Effector CD8-positive, alpha-beta T cell (primary cell): ENCODE measurements at regions not wholly inside any gene's neighbourhood (a gene's known extent, or its start where the extent isn't known, plus 50 kb on each side); places are given as distances from the start of the nearest gene placed in this dataset.
A peak's percentile ranks its signal among the peaks of the same experiment; 100 is the strongest.
"Not testable (repeated sequence)": the region's sequence is repeated elsewhere in the genome, so short reads cannot be mapped to it uniquely, and the experiment has no call there.

Experiments used
- DNase-seq: peaks from one replicate; lab custom pipeline; 2025; lab: John Stamatoyannopoulos, UW

DNA sequence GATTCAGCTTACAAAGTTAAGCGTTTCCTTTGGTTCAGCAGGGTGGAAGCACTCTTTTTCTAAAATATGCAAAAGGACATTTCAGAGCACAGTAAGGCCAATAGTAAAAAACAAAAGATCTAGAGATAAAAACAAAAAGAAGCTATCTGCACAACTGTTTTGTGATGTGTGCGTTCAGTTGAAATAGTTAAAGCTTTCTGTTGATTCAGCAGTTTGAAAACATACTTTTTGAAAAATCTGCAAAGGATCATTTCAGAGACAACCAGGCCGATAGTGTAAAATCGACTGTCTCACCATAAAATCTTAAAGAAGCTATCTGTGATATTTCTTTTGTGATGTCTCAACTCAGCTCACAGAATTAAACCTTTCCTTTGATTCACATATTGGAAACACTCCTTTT is 300.0 kb upstream of the ALG10B start:
- DNase-seq: no peak

DNA sequence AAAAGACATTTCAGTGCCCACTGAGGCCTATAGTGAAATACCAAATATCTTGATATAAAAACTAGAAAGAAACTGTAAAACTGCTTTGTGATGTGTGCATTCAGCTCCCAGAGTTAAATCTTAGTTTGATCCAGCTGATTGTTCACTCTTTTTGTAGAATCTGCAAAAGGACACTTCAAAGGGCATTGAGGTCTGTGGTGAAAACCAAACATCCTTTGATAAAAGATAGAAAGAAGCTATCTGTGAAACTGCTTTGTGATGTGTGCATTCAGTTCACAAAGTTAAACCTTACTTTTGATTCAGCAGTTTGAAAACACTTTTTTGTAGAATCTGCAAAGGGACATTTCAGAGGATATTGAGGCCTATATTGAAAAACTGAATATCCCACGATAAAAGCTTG is 290.7 kb upstream of the ALG10B start:
- no peak for DNase-seq

DNA sequence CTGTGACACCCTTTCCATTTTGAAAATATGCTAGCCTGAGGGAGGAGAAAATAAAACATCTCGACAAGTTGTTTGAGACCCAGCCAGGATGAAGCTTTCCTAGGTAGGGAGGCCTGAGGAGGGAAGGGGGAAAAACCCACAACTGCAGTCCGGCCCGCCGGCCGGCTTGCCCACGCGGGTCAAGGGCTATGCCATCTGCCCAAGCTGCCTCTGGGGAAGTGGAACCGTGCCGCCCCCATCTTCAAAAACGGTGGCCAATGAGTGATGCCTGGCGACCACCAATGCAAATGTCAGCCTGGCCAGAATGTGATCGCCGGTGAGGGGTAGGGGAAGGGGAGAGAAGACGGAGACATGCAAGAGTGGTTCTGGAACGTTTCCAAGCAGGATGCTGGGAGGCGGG is 263.5 kb upstream of the ALG10B start:
- no peak for DNase-seq

DNA sequence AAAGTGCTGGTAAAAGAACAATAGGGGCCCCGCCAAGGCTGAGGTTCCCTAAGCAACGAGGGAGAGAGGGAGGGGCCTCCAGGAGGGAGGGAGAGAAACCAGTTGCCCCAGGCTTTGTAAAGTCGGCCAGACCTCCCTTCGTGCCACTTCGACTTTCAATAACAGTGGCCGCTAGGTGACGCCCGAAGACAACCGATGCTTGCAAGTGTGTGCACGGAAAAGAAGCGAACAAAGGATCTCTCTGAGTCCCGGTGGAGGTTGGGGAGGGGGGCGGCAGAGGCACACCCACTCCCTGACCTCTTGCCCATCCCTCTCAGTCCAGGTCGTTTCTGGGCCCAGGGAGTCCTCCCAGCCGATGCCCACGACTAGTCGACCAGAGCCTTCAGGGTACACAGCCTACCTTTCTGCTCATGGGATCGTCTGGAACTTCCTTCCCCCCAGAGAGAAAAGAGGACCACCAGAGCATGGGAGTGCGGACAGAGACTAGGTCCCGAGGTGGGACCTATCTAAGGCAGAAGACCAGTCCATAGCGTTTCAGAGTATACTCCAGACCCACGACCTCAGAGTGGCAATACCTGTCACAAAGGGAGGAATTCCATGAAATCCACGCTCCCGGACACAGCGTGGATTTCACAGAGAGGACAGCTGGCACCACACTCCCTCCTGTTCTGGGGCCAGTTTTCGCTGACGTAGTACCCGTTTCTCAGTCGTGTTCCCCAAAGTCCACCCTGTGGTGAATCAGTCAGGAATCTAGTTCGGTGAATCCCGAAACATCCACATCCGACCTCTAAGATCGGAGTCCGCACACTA is 262.7 kb upstream of the ALG10B start:
- DNase-seq: no peak

DNA sequence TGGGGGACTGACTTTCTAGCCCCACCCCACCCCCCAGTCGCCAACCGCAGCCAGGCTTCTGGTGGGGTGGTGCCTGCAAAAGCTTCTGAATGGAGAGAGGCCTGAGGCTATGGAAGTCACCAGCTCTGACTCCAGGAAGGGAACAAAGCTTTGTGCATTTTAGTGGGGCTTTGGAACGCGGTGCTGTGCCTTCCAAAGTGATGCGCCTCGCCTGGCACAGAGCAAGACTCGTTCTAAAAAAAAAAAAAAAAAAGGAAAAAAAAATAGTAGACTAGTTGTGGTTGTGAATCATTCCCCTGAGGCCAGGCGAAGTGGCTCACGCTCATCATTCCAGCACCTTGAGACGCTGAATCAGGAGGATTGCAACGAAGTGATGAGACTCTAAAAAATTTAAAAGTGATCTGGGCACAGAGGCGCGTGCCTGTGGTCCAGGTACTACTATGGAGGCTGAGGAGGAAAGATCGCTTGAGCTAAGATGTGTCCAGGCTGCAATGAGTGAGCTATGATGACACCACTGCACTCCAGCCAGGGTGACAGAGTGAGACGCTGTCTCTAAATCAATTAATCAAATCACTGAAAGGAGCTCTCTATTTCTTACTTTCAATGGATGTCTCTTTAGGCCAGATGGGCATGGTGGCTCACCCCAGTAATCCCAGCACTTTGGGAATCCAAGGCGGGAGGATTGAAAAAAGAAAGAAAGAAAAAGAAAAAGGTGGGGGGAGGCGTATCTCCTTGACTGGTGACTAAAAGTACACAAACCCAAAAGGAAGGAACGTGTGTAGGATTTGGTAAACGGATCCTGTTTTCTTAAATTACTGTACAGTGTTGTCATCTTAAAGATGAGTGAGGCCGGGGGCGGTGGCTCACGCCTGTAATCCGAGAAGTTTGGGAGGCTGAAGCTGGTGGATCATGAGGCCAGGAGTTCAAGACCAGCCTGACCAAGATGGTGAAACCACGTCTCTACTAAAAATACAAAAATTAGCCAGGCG is 259.6 kb upstream of the ALG10B start:
- no peak for DNase-seq

DNA sequence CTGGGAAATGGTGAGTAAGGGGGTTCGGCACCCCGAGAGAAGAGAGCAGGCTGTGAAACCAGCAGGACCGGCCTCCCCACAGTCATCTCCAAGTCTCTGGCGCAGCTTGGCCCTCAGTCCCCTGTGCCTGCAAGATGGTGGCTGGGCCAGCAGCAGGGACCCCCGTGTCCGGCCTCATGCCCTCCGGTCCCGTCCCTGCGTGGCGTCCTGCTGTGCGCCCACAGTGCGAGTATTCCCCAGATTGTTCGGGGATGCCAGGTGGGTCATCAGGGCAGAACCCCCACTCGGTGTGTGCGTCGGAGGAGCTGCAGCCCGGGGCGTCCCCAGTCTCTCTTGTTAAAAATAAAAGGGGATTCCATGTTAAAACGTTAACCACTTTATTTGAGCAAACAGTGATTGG is 216.9 kb upstream of the ALG10B start:
- no peak for DNase-seq

DNA sequence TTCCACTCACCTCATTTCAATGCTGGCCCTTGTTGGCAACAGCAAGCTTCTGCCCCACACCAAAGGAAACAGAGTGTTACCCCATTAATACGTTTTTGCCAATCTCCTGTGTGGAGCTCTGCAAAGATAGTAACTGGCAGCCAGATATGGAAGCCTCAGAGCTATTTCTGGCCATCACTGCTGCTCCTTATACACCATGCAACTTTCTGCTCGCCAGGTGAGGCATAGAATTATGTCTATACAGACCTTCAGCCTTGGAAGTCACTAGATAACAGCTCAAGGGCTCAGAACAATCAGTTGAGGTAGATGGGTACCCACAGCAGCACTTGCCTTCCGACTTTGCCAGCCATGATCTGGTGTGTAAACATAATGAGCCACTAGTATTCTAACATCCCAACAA is 214.8 kb upstream of the ALG10B start:
- no peak for DNase-seq

DNA sequence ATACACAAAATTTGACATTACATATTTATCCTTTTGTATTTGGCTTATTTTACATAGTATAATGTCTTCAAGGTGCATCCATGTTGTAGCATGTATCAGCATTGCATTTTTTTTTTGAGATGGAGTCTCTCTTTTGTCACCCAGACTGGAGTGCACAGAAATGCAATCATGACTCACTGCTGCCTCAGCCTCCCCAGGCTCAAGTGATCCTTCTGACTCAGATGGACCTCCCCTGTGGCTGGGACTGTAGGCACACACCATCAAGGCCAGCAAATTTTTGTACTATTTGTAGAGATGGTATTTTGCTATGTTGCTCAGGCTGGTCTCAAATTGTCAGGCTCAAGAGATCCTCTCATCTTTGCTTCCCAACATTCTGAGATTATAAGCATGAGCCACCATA is 214.4 kb upstream of the ALG10B start:
- no peak for DNase-seq

DNA sequence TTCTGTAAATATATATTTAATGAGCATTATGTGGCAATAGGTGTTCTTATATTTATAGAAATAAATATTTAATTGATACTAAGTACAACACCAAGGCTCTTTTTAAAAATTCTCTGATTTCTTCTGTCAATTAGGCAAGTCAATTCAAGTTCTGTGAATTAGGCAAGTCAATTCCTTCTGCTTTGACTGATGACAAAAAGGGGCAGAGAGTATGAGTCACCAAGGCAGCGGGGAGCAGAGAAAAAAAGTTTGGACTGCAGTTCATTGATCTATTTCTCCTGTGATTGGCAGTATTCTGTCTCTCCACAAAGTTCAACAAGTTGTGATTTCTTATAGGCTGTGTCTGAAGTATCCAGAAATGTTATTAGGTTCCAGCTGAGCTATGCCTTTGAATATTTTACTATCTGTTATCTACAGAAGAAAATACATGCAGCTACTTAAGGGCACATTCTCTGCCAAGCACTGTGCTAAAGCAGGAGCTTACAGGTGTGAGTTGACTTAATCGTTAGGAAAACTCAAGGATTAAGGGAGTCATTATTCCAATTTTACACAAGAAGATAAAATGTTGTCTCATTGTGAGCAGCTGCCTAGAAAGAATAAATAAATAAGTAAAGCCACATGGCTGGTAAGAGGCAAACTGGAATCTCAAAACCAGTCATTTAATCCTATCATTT is 206.4 kb upstream of the ALG10B start:
- no peak for DNase-seq

DNA sequence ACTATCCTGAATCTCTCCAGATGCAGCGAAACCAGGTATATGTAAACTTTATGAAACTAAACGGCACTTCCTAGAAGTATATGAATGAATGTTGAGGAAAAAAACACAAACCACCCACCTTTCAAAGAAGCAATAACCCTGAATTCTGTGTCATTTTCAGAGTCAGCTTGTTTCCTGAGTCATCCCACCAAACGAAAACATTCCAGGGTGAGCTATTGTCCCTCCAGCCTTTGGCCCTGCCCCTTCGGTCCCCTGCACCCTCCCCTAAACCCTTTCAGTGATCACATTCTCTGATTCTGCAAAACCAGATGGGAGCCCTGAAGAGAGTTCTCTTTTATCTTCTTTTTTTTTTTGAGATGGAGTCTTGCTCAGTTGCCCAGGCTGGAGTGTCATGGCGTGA is 202.6 kb upstream of the ALG10B start:
- DNase-seq: no peak

DNA sequence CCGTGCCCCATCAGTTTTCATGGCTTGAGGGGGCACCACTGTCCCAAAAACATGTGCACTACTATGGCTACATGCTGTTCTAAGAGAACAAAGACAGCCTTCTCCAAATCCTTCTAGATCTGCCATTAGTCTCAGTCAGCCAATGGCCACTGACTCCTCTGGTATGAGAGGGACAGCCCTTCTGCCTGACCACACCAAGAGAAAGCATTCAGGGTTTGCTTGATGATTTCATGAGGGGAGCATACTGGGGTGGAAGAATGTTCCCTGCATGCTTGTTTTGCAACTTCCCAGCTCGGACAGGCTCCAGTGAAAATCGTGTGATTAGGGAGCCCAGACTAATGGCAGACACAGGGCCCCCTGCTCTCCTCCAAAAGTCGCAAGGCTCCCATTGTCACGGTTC is 199.6 kb upstream of the ALG10B start:
- DNase-seq: no peak

DNA sequence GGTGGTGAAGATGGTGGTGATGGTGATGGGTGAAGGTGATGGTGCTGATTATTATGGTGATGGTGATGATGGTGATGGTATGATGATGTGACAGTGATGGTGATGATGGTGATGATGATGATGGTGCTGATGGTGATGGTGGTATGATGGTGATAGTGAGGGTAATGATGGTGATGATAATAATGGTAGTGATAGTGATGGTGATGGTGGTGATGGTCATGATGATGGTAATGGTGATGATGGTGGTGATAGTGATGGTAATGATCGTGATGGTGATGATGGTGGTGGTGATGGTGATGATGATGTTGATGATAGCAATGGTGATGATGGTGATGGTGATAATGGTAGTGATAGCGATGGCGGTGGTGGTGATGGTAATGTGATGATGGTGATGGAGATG is 197.9 kb upstream of the ALG10B start:
- DNase-seq: no peak

DNA sequence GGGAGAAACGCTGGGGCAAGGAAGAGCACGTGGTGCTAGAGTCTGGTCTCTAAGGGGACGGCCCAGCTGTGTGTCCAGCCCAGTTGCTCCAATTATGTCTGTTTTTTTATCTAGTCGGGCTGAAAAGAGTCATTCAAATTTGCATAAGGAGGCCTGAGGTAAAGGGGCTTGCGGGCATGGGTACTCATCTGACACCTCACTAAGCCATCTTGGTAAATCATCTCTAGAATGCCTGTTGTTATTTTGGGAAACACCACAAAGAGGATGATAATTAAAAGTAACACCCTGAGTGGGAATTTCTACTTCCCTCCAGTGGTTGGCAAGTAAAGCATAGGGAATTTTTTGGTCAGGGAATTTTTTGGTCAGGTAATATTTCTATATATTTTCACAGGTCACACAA is 196.1 kb upstream of the ALG10B start:
- DNase-seq: no peak

DNA sequence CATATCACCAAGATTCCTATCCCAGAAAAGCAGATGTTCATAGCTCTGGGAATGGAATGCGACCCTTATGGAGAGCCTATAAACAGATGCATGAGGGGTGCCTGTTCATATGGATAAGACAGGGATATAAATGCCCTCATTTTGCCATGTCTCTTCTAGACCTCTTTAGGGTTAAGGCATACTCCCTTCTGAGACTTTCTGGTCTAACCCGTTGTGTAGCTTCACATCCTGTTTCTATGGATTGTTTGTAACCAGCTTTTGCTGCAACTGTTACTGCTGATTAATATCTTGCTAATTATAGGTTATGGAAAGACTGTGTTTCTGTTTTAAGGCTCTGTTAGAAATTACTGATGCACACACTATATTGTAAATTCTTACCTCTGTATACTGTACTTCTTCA is 193.5 kb upstream of the ALG10B start:
- not testable (repeated sequence) for DNase-seq

DNA sequence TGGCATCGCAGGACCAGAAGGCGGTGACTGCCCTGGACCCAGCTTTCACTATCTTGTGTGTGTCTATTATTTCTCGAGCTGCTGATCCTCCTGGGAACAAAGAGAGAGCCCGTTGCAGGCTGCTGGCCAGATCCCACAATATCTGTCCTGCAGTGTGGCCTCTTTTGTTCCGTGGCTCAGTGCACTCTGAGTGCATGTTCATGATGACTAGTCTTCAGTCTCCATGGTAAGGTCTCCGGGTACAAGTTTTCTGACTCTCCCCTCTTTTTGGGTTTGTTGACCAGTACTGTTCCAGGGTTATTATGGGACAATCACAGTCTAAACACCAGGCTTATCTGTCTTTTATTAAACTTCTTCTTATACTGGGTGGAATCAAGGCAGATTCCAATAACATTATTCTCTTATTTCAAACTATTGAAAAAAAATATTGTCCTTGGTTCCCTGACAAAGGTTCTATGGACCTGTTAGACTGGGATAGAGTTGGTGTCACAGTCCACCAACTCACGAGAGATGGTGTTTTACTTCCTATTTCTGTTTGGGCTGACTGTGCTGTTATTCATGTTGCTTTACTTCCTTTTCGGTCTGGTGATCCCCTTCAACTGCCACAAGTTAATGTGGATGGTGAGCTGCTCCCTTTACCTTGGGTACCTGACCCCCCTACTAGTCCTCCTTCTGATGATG is 192.9 kb upstream of the ALG10B start:
- DNase-seq: no peak

DNA sequence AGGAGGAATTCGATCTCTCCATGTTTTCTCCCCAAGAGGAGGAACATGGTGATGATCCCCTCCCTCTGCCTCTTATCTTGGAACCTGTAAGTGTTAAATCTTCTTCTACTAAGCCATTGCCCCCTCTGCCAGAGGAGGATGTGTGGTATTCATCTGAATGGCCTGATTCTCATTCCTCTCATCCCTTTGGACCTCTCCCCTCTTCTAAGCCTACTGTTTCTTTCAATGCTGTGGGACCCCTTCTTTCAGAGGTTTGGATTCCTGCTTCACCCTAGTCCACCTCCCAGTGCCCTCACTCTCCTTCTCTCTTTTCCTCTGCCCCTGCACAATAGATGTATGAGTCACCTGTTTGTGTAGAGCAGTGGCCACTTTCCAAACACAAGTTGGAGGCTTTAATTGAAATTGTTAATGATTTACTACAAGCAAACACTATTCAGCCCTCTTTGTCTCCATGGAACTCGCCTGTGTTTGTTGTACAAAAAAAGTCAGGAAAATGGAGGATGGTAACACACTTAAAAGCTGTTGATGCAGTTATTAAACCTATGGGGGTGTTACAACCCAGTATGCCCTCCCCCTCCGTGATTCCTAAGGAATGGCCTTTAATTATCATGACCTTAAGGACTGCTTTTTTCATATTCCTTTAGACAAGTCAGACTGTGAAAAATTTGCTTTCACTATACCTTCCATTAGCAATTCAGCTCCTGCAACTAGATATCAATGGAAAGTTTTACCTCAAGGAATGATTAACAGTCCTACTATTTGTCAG is 192.1 kb upstream of the ALG10B start:
- DNase-seq: no peak

DNA sequence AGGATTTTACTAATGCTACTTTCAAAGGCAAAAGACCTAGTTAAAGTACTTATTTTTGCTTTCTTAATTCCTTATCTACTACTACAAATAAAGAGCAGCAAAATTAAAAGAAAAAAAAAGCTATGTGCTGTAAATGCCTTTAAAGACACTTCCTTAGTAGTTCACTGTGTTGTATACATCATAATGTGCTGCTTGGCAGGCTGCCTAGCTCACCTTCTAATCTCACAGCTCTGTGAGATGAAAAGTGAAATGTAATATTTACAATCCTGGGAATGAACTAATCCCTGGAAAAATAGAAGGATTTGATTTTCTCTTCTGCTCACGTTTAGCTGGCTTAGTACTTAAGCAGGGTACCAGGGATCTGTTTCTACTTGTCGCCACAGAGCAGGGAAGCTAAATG is 184.4 kb upstream of the ALG10B start:
- DNase-seq: no peak

DNA sequence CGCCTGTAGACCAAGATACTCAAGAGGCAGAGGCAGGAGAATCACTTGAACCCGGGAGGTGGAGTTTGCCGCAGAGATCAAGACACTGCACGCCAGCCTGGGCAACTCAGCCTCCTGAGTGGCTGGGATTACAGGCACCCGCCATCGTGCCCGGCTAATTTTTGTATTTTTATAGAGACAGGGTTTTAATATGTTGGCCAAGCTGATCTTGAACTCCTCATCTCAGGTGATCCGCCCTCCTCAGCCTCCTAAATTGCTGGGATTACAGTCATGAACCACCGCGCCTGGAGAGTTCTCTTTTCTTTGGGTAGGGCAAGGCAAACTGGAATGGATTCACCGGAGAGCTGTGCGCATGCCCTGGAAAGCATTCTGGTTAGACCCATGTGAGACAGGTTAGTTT is 179.3 kb upstream of the ALG10B start:
- DNase-seq: no peak

DNA sequence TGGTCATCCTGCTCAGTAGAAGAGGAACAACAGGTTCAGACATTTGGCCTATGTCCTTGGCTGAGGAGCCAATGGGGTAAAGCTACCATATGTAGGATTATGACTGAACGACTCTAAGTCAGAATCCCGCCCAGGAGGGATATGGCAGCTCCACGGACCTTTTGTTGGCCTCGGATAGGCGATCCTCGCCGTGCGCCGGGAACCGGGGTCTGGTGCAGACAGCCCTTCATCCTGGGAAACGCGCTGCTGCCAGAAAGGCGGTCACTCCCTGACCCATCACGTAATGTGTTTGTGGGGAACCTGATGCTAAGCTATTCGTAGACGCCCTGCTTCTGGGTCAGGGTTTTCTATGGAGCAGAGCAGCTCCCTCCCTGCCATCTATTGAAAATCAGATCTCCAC is 178.9 kb upstream of the ALG10B start:
- no peak for DNase-seq

DNA sequence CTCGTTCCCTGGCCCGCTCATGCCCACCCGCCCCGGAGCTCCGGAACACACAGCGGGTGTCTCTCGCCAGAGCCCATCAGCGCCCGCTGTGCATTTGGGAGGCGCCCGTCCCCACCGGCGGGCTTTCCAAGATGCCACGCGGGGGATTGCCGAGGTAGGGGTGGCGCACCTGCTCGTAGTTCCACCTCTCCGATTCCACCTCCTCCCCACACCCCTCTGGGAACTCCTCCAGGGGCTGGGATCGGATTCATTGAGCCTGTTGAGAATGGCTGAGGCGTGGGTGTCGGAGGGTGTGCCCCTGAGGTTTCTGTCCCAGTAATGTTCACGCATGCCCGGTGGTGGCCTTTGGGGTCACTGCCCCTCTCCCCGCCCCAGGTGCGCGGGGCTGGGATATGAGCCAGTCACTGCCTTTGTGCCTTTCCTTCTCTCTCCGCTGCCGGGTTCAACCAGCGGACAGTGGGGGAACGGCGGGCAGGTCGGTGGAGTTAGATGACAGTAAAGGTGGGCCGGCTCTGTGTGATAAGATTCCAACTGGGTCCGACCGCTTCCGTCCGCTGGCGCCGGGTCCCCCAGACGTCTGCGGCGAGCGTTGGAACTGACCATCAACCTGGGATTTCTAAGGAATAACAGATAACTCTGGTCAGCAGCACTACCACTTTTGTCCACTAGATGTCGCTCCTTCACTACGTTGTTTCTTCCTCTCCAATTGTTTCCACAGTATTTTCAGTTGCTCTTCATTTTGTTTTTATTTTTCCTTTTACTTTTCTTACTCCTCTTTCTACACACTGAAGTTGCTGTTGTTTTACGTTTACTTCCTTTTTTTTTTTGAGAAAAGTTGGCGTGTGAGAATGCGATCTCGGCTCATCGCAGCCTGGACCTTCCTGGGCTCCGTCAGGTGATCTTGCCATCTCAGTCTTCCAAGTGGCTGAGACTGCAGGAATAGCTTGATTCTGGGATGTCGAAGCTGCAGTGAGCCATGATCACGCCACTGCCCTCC is 178.1 kb upstream of the ALG10B start:
- DNase-seq: peak; percentile 30
